HEK293 (cell line): ENCODE measurements at regions not wholly inside any gene's neighbourhood (a gene's known extent, or its start where the extent isn't known, plus 50 kb on each side); places are given as distances from the start of the nearest gene placed in this dataset.

ENCODE experiments used
- CTCF ChIA-PET: fragments of 350-600 bp; formaldehyde crosslinking; extraction: SDS; loops from one replicate; lab custom pipeline; 2021; ENCODE audit warnings: antibody characterized with exemption; lab: Yijun Ruan, JAX
- POLR2A ChIA-PET: fragments of 300-600 bp; formaldehyde crosslinking; extraction: SDS; loops from one replicate; lab custom pipeline; 2020; ENCODE audit warnings: antibody characterized with exemption, inconsistent platforms; lab: Yijun Ruan, JAX
- H3K27ac ChIP-seq: fragments of 200-500 bp; sonication (Bioruptor generic); 2 replicates; pipeline ENCODE4 v1.5.1; 2014; ENCODE audit warnings: low read depth, low read length, control low read depth, inconsistent platforms; ENCODE audit errors: extremely low read depth
- H3K36me3 ChIP-seq, 2 experiments: fragments of 200-500 bp in 1 of 2; sonication (Bioruptor generic) in 1 of 2; 1 replicate in 1 of 2; 2 replicates in 1 of 2; pipeline ENCODE4 v1.5.1; 2014 to 2017; ENCODE audit warnings: inconsistent platforms in 2 of 2, low read length in 2 of 2; ENCODE audit not compliant: control insufficient read depth in 2 of 2, insufficient read depth in 1 of 2
- H3K4me1 ChIP-seq: fragments of 200-500 bp; sonication (Bioruptor generic); 2 replicates; pipeline ENCODE4 v1.5.1; 2014; ENCODE audit warnings: mild to moderate bottlenecking, low read length, inconsistent platforms; ENCODE audit not compliant: control insufficient read depth, insufficient read depth
- H3K4me3 ChIP-seq: 2 replicates; pipeline ENCODE4 v1.5.1; 2011; ENCODE audit warnings: low read depth, mild to moderate bottlenecking, control low read depth, low read length, moderate library complexity
- H3K9me3 ChIP-seq: fragments of 200-500 bp; sonication (Bioruptor generic); 2 replicates; pipeline ENCODE4 v1.5.1; 2014; ENCODE audit warnings: low read depth, low read length, inconsistent platforms; ENCODE audit not compliant: control insufficient read depth, insufficient read depth
- BCL11A ChIP-seq: fragments of 450-650 bp; formaldehyde crosslinking; IDR thresholded peaks from 2 replicates; pipeline ENCODE4 v1.5.1; 2016; ENCODE audit warnings: low read depth, missing biosample characterization, missing genetic modification characterization
- BCL11B ChIP-seq: fragments of 450-650 bp; formaldehyde crosslinking; IDR thresholded peaks from 2 replicates; pipeline ENCODE4 v1.5.1; 2016; ENCODE audit warnings: low read depth, missing biosample characterization, missing genetic modification characterization
- GLIS2 ChIP-seq: fragments of 450-650 bp; formaldehyde crosslinking; IDR thresholded peaks from 2 replicates; pipeline ENCODE4 v1.5.1; 2016; ENCODE audit warnings: missing biosample characterization, missing genetic modification characterization
- KLF7 ChIP-seq: fragments of 450-650 bp; formaldehyde crosslinking; IDR thresholded peaks from 2 replicates; pipeline ENCODE4 v1.5.1; 2016; ENCODE audit warnings: missing biosample characterization, missing genetic modification characterization, borderline replicate concordance
- ZNF146 ChIP-seq: fragments of 450-650 bp; formaldehyde crosslinking; IDR thresholded peaks from 2 replicates; pipeline ENCODE4 v1.5.1; 2016; ENCODE audit warnings: missing biosample characterization, missing genetic modification characterization
- ZNF221 ChIP-seq: fragments of 450-650 bp; formaldehyde crosslinking; IDR thresholded peaks from 2 replicates; pipeline ENCODE4 v1.5.1; 2017; ENCODE audit warnings: missing biosample characterization, missing genetic modification characterization, borderline replicate concordance
- ZNF335 ChIP-seq: fragments of 450-650 bp; formaldehyde crosslinking; conservative IDR thresholded peaks from 2 replicates; pipeline ENCODE4 v1.5.1; 2016; ENCODE audit warnings: missing biosample characterization, missing genetic modification characterization
- ZNF48 ChIP-seq: fragments of 450-650 bp; formaldehyde crosslinking; IDR thresholded peaks from 2 replicates; pipeline ENCODE4 v1.5.1; 2016; ENCODE audit warnings: missing biosample characterization, missing genetic modification characterization
- ZNF560 ChIP-seq: fragments of 450-650 bp; formaldehyde crosslinking; IDR thresholded peaks from 2 replicates; pipeline ENCODE4 v1.5.1; 2017; ENCODE audit warnings: missing biosample characterization, missing genetic modification characterization, borderline replicate concordance
- ZNF624 ChIP-seq: fragments of 450-650 bp; formaldehyde crosslinking; IDR thresholded peaks from 2 replicates; pipeline ENCODE4 v1.5.1; 2017; ENCODE audit warnings: missing biosample characterization, missing genetic modification characterization
- ZNF791 ChIP-seq: fragments of 450-650 bp; formaldehyde crosslinking; IDR thresholded peaks from 2 replicates; pipeline ENCODE4 v1.5.1; 2016; ENCODE audit warnings: missing biosample characterization, missing genetic modification characterization
- TF ChIP-seq, protein P1 (sequence below): fragments of 450-650 bp; formaldehyde crosslinking; IDR thresholded peaks from 2 replicates; pipeline ENCODE4 v1.5.0; 2017; ENCODE audit warnings: missing biosample characterization, missing genetic modification characterization, borderline replicate concordance
- TF ChIP-seq, protein P2 (sequence below): fragments of 450-650 bp; formaldehyde crosslinking; IDR thresholded peaks from 2 replicates; pipeline ENCODE4 v1.5.1; 2017; ENCODE audit warnings: missing biosample characterization, missing genetic modification characterization
- TF ChIP-seq, protein P3 (sequence below): fragments of 450-650 bp; formaldehyde crosslinking; IDR thresholded peaks from 2 replicates; pipeline ENCODE4 v1.5.1; 2016; ENCODE audit warnings: missing biosample characterization, missing genetic modification characterization, borderline replicate concordance

DNA sequence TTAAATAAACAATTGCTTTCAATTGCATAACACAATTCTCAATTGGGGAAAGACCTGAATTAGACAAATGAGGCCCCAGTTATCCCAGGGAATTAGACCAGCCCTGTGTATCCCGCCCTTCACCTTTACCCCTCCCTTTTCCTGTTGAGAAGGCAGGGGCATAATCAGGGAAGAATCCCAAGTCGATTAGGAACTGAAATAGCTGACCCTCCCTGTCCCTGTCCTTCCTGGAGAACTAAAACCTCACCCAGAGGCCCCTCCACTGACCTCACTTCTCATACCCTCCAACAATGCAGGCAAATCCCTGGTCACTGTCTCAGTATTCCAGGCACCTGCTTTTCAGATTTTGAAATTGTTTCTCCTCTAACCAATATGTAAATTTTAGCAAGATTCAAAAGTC, 165.4 kb upstream of the CDH11 start:
- H3K36me3 ChIP-seq: no peaks in the 10 kb centered on the region
- no peaks in the 10 kb centered on the region for H3K9me3 ChIP-seq
- no peak overlapping the region for H3K4me3 ChIP-seq
- H3K27ac ChIP-seq: no peak overlapping the region
- TF ChIP-seq ZNF146 (tag by site-specific recombination): no peak
- TF ChIP-seq, protein P1, sequence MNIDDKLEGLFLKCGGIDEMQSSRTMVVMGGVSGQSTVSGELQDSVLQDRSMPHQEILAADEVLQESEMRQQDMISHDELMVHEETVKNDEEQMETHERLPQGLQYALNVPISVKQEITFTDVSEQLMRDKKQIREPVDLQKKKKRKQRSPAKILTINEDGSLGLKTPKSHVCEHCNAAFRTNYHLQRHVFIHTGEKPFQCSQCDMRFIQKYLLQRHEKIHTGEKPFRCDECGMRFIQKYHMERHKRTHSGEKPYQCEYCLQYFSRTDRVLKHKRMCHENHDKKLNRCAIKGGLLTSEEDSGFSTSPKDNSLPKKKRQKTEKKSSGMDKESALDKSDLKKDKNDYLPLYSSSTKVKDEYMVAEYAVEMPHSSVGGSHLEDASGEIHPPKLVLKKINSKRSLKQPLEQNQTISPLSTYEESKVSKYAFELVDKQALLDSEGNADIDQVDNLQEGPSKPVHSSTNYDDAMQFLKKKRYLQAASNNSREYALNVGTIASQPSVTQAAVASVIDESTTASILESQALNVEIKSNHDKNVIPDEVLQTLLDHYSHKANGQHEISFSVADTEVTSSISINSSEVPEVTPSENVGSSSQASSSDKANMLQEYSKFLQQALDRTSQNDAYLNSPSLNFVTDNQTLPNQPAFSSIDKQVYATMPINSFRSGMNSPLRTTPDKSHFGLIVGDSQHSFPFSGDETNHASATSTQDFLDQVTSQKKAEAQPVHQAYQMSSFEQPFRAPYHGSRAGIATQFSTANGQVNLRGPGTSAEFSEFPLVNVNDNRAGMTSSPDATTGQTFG: no peak
- no peak for TF ChIP-seq GLIS2 (tag by site-specific recombination)
- TF ChIP-seq, protein P2, sequence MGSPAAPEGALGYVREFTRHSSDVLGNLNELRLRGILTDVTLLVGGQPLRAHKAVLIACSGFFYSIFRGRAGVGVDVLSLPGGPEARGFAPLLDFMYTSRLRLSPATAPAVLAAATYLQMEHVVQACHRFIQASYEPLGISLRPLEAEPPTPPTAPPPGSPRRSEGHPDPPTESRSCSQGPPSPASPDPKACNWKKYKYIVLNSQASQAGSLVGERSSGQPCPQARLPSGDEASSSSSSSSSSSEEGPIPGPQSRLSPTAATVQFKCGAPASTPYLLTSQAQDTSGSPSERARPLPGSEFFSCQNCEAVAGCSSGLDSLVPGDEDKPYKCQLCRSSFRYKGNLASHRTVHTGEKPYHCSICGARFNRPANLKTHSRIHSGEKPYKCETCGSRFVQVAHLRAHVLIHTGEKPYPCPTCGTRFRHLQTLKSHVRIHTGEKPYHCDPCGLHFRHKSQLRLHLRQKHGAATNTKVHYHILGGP (tag by site-specific recombination): no peak
- TF ChIP-seq ZNF560 (tag by site-specific recombination): no peak
- TF ChIP-seq, protein P3, sequence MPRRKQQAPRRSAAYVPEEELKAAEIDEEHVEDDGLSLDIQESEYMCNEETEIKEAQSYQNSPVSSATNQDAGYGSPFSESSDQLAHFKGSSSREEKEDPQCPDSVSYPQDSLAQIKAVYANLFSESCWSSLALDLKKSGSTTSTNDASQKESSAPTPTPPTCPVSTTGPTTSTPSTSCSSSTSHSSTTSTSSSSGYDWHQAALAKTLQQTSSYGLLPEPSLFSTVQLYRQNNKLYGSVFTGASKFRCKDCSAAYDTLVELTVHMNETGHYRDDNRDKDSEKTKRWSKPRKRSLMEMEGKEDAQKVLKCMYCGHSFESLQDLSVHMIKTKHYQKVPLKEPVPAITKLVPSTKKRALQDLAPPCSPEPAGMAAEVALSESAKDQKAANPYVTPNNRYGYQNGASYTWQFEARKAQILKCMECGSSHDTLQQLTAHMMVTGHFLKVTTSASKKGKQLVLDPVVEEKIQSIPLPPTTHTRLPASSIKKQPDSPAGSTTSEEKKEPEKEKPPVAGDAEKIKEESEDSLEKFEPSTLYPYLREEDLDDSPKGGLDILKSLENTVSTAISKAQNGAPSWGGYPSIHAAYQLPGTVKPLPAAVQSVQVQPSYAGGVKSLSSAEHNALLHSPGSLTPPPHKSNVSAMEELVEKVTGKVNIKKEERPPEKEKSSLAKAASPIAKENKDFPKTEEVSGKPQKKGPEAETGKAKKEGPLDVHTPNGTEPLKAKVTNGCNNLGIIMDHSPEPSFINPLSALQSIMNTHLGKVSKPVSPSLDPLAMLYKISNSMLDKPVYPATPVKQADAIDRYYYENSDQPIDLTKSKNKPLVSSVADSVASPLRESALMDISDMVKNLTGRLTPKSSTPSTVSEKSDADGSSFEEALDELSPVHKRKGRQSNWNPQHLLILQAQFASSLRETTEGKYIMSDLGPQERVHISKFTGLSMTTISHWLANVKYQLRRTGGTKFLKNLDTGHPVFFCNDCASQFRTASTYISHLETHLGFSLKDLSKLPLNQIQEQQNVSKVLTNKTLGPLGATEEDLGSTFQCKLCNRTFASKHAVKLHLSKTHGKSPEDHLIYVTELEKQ (tag by site-specific recombination): no peak
- no peak for TF ChIP-seq ZNF624 (tag by site-specific recombination)
- TF ChIP-seq BCL11B (tag by site-specific recombination): no peak
- no peaks in the 10 kb centered on the region for H3K4me1 ChIP-seq
- ChIA-PET CTCF (no interaction called here), POLR2A (no interaction called here)

GRCh38 chr16:65285128-65286048, 163.5 kb upstream of the CDH11 start:
- H3K4me3 ChIP-seq: no peak overlapping the region
- no peaks in the 10 kb centered on the region for H3K4me1 ChIP-seq
- TF ChIP-seq ZNF624 (tag by site-specific recombination) (no peak), ZNF48 (tag by site-specific recombination) (no peak), ZNF791 (tag by site-specific recombination) (no peak), BCL11A (tag by site-specific recombination) (no peak), ZNF335 (no peak), ZNF221 (tag by site-specific recombination) (no peak), KLF7 (tag by site-specific recombination) (no peak)
- ChIA-PET CTCF (interaction anchor here (0.8 kb wide), 1 partner anchor 241 kb away, joined by 4 read pairs; no protein-coding TSS in a partner anchor), POLR2A (no interaction called here)
- no peak overlapping the region for H3K27ac ChIP-seq
- H3K36me3 ChIP-seq: no peaks in the 10 kb centered on the region
- H3K9me3 ChIP-seq: no peaks in the 10 kb centered on the region
